OCI-M2 (cell line): ENCODE measurements at regions not wholly inside any gene's neighbourhood (a gene's known extent, or its start where the extent isn't known, plus 50 kb on each side); places are given as distances from the start of the nearest gene placed in this dataset.

ENCODE experiments used
- DNase-seq: peaks from one replicate; lab custom pipeline; 2025; ENCODE audit not compliant: unreplicated experiment; lab: John Stamatoyannopoulos, UW

DNA sequence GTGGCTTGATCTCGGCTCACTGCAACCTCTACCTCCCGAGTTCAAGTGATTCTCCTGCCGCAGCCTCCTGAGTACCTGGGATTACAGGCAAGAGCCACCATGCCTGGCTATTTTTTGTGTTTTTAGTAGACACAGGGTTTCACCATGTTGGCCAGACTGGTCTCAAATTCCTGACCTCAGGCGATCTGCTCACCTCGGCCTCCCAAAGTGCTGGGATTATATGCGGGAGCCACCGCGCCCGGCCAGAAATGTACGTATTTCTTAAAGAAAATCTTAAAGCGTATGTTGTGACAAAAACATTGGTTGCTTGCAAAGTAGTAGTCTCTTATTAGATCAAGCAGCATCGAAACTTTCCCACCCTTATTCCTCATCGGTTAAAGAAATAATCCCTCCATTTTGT is 748.9 kb upstream of the NR2F2 start:
- DNase-seq = no peak

DNA sequence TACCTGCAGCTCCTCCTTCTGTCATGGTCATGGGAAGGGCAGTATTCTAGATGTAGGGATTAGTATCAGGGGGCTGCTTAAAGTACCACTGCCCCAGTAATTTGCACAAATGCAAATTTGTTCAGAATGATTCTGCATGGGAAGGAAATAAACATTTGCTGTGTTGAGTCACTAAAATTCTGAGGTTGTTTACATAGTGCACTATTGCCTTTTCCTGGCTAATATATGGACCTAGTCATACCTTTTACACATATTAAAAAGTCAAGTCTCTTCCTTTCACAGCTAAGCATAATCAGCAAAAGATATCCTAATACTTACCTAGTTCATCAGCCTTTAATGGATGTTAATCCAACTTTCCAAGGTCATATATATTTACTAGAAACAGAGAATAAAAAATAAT is 746.4 kb upstream of the NR2F2 start:
- DNase-seq = no peak

GRCh38 chr15:95588056-95588455 is 742.4 kb upstream of the NR2F2 start:
- no peak for DNase-seq

- DNase-seq = no peak
Measured at GRCh38 chr15:95590533-95591044, 739.9 kb upstream of the NR2F2 start.

- DNase-seq = no peak
Measured at GRCh38 chr15:95591270-95591669, 739.2 kb upstream of the NR2F2 start.

GRCh38 chr15:95591886-95592285 is 738.6 kb upstream of the NR2F2 start:
- no peak for DNase-seq

- DNase-seq = no peak
Measured at GRCh38 chr15:95594496-95594895, 736.0 kb upstream of the NR2F2 start.

DNA sequence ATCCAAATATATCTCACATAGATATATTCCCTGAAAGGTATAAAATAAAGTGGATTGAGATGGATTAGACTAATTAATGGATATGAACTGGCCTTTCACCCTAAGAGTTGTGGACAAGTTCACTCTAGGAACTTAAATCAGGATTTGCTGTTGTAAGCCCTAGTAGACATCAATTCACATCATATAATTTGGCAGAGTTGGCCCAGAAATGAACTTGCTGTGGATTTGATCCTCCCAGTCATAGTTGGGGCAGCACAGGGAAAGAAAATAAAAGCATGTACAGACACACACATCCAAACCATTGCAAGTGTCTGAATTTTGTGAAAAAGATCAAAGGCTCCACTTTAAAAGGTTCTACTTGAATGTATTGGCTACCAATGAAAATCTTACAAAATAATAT is 734.7 kb upstream of the NR2F2 start:
- DNase-seq = no peak

- DNase-seq = no peak
Measured at GRCh38 chr15:95596496-95596895, 734.0 kb upstream of the NR2F2 start.

DNA sequence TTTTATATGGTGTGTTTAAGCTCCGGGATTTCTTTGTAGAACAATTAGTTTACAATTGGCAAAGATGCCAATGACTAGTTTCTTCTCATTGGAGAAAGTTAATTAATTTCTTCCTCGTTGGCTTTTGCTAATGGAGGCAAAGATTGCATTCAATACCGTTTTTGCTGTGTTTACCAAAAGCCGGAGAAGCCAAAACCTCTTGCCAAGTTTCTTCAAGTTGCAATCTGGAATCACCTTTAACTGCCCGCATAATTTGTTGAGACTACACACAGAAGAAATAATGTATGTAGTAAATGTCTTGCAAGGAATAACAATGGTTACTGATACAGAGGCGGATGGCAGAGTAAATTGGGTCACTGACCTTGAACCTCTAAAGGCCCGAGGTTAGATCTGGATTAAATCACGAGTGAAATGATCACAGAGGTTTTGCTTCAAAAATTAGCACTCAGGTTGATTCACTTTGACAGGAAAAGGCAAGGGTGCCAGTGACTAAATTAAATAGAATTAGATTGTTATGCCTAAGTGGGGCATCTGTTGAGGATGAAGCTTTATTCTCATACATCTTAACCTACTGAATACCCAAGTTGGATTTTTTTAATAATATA is 732.1 kb upstream of the NR2F2 start:
- DNase-seq = no peak

DNA sequence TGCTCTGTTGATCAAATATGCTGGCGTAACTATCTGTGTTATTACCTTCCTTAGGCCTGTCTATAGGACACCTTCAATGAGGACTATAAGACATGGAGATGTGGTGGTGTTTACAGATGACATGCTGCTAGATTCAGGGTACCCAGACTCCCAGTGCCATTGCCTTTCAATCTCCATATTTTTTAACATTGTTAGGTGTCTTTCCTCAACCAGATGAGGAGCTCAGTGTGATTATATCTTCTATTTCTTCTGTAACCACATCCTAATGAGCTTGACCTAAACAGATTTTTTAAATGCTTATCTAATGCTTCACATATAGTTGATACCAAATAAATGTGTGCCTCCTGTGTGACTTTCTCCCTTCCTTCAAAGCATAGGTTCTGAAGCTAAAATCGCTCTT is 730.1 kb upstream of the NR2F2 start:
- no peak for DNase-seq

DNA sequence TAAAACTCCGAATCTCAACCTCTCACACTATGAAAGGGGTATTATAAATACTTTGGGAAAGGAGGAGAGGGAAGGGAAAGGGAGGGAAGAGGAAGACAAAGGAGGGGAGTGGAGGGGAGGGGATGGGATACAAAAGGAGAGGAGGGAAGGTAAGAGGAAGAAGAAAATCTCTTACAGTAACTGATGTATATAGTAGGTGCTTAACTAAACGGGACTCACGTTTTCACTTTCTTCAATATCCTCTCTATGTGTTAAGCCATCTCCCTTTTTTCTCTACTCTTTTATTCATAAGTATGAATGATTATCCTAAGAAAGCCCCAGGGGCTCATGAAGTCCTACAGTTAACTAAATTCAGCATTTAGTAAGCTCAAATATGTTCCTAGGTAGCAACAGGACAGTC is 729.6 kb upstream of the NR2F2 start:
- no peak for DNase-seq

DNA sequence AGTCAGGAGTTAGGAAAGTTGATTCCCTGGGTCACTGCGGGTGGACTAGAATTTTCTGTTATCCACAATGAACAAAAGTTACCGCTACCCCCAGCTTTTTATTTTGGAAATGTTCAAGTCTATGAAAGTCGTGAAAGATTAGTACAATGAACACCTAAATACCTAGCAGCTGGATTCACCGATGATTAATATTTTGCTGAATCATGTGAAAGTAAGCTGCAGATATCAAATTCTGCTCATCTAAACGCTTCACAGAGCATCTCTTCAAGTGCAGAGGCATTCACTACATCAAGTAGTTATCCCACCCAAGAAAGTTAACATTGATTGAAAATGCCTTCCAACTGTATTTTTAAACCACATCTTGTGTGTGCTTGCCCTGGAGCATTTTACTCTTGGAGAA is 729.0 kb upstream of the NR2F2 start:
- DNase-seq = no peak

DNA sequence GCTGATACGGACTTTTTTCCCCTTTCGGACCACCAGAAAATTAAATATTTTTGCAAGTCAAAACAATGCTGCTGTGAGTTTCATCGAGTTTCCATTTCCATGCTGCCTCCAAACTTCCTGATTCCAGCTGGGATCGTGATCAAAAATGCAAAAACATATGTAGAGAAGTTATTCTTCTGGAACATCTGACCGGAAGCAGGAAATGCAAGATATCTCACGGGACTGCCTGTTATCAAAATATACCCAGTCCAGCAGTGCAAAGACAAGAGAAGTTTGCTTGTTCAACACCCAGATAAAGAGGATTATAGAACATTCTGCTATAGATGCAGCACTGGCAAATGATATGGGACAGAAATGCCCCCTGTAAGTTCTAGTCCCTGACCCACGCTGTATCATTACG is 726.7 kb upstream of the NR2F2 start:
- DNase-seq = no peak

- no peak for DNase-seq
Measured at GRCh38 chr15:95604634-95605036, 725.9 kb upstream of the NR2F2 start.

DNA sequence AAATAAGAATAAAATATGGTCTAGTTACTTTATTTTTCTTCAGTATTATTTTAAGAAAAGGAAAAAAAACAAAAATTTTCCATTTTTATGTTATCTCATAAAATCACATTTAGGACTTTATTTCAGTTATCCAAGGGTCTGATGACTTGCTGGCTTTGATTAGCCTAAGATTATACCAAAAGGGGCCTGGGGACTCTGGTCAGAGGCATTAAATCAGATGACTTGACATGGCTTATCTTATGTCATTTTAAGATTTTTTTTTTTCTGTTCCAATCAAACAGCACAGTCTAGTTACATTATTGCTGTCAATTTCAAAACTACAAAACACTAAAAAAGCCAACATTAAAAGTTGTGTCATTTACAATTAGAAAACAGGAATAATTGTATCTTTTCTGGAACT is 725.4 kb upstream of the NR2F2 start:
- no peak for DNase-seq

DNA sequence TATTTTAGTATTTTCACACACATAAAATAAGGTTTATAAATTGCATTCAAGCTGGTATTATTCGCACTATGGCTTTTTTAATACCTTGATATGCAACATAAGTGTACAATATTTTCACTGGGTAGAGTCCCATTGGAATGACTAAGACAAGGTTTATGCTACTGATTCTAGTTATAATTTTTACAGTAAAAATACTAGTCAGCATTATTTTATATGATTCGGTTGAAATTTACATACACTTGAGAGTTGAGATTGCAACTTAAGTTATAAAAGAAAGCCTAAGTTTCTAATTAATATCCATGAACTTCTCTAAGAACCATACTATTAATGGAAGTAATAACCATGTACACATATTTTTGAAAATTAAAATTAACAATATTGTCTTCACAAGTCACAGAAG is 723.9 kb upstream of the NR2F2 start:
- no peak for DNase-seq

DNA sequence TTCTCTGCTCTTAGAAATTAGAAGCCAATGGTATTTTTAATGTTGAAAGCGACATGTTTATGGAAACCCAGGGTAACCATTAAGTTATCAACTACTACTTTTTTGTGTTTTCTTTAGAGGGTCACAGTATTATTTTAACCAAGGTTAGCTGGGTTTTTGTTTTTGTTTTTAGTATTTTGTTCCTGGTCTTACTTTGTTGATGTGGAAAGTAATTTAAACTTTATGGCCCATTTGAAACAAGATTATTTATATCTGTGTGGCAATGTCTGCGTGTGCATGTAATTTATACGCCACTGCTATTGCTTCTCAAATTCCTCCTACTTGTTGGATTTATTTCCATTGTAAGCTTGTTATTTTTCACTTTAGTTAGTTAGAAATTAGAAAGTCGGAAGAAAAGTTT is 722.1 kb upstream of the NR2F2 start:
- no peak for DNase-seq

DNA sequence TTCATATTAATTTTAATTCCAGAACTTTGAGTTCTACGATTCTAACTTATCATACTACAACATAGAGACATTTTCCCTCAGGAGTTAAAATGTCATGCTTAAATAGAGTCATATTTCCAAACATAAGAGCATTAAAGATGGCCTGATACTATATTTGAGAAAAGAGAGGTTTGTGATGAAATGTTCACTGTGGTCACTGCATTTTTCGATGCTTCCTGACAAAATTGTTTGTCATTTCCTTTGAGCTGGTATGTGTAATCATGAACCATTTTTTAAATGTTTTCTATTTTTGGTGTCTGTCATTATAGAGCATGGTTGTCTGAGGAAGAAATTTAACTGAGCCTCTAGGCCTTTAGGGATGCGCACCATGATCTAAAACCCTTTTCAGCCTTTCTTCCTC is 721.4 kb upstream of the NR2F2 start:
- DNase-seq = no peak

GRCh38 chr15:95610945-95611344 is 719.6 kb upstream of the NR2F2 start:
- no peak for DNase-seq

DNA sequence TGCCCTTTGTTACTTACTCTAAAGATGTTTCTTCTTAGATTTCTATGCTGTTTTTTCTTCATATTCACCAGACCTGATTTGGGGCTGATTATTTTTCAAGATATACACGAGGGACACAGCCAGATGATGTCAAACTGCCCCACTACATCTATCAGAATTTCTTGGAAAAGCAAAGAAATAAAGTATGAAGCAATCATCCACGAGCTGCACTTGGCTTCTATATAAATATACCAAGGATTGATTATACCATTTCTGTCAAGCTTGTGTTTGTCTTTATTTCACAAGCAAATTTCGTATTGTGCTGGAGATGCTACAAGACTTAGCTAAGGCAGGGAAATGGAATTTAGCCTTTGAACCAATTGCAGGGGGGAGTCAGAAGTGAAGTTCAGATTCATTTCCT is 715.1 kb upstream of the NR2F2 start:
- no peak for DNase-seq

GRCh38 chr15:95616306-95616705 is 714.2 kb upstream of the NR2F2 start:
- DNase-seq = no peak

GRCh38 chr15:95620934-95621579 is 709.4 kb upstream of the NR2F2 start:
- DNase-seq = no peak
